GM12878 (cell line): ENCODE measurements at regions not wholly inside any gene's neighbourhood (a gene's known extent, or its start where the extent isn't known, plus 50 kb on each side); places are given as distances from the start of the nearest gene placed in this dataset.

ENCODE experiments used
- BCL3 ChIP-seq: IDR thresholded peaks from 2 replicates; pipeline ENCODE4 v1.6.1; 2011; ENCODE audit warnings: borderline replicate concordance, low read depth, mild to moderate bottlenecking, moderate library complexity, low read length; ENCODE audit not compliant: insufficient read depth, poor library complexity, severe bottlenecking
- CBX5 ChIP-seq: sonication (generic); IDR thresholded peaks from 2 replicates; pipeline ENCODE4 v1.6.1; 2016; ENCODE audit warnings: low read depth, moderate library complexity, mild to moderate bottlenecking, inconsistent platforms
- CREB1 ChIP-seq: IDR thresholded peaks from 2 replicates; pipeline ENCODE4 v1.6.1; 2012; ENCODE audit warnings: low read depth, mild to moderate bottlenecking, inconsistent platforms
- CTCF ChIP-seq, 3 experiments: IDR thresholded peaks in 2 of 3; conservative IDR thresholded peaks in 1 of 3; 2 replicates each; pipeline ENCODE4 v1.5.1; 2011; ENCODE audit warnings: low read depth in 3 of 3, low read length in 3 of 3, mild to moderate bottlenecking in 3 of 3, control low read depth in 2 of 3, moderate library complexity in 2 of 3, inconsistent platforms in 1 of 3, mixed read lengths in 1 of 3; ENCODE audit not compliant: control insufficient read depth in 2 of 3, insufficient read depth in 1 of 3; ENCODE audit errors: extremely low read depth in 1 of 3
- EZH2 ChIP-seq: IDR thresholded peaks from 2 replicates; pipeline ENCODE4 v1.6.1; 2012; ENCODE audit warnings: low read depth, mild to moderate bottlenecking, control low read depth, inconsistent platforms, low read length, borderline replicate concordance; ENCODE audit not compliant: control insufficient read depth
- FOXK2 ChIP-seq: fragments of 450-650 bp; IDR thresholded peaks from 2 replicates; pipeline ENCODE4 v1.6.1; 2017; ENCODE audit warnings: mild to moderate bottlenecking, moderate library complexity
- FOXM1 ChIP-seq: IDR thresholded peaks from 2 replicates; pipeline ENCODE4 v1.6.1; 2012; ENCODE audit warnings: low read depth, mild to moderate bottlenecking, inconsistent platforms, low read length, moderate library complexity
- POLR2AphosphoS5 ChIP-seq: IDR thresholded peaks from 2 replicates; pipeline ENCODE4 v1.6.1; 2011; ENCODE audit warnings: mild to moderate bottlenecking, low read length, inconsistent platforms
- SMC3 ChIP-seq: IDR thresholded peaks from 2 replicates; pipeline ENCODE4 v1.6.1; 2011; ENCODE audit warnings: low read length, improper control_type of control experiment, borderline replicate concordance
- SRF ChIP-seq, 2 experiments: IDR thresholded peaks; 2 replicates each; pipeline ENCODE4 v1.6.1; 2011; ENCODE audit warnings: low read depth in 2 of 2, low read length in 2 of 2, mild to moderate bottlenecking in 1 of 2, moderate library complexity in 1 of 2

- TF ChIP-seq POLR2AphosphoS5: no peak
- no peak for TF ChIP-seq CBX5
- TF ChIP-seq EZH2: no peak
- TF ChIP-seq SRF (IDR thresholded peaks at IDR 0.05; ENCODE audit: low read depth in 2 of 2, low read length in 2 of 2): no peak
- no peak for TF ChIP-seq CTCF (IDR thresholded peaks at IDR 0.05 in 2 of 3, conservative IDR thresholded peaks at IDR 0.05 in 1 of 3; ENCODE audit: control insufficient read depth in 2 of 3, extremely low read depth in 1 of 3, insufficient read depth in 1 of 3, low read depth in 3 of 3, low read length in 3 of 3)
- TF ChIP-seq BCL3: no peak
- no peak for TF ChIP-seq FOXM1
- no peak for TF ChIP-seq FOXK2
- TF ChIP-seq SMC3: no peak
- no peak for TF ChIP-seq CREB1
These were observed 113.1 kb upstream of the SEMA3C start for GRCh38 chr7:81031996-81032395.
